Colon (tissue), 2 donors: ENCODE measurements at regions not wholly inside any gene's neighbourhood (a gene's known extent, or its start where the extent isn't known, plus 50 kb on each side); places are given as distances from the start of the nearest gene placed in this dataset.
"Not testable (repeated sequence)": the region's sequence is repeated elsewhere in the genome, so short reads cannot be mapped to it uniquely, and the experiment has no call there.

ENCODE experiments used
- FAIRE-seq: peaks from 2 replicates; lab custom pipeline; 2012; peaks lifted over from hg19 to GRCh38; lab: Jason Lieb, UNC
- donor health status: control.
- donor health status: control.

- FAIRE-seq, result not testable (repeated sequence)
These were observed 652.8 kb upstream of the EEF2KMT start for GRCh38 chr16:5750439-5750838.

GRCh38 chr16:5738586-5738985 lies 641.0 kb upstream of the EEF2KMT start:
- FAIRE-seq, result no peak

GRCh38 chr16:5736209-5736930 lies 638.8 kb upstream of the EEF2KMT start:
- no peak for FAIRE-seq

- FAIRE-seq, result no peak
These were observed 637.8 kb upstream of the EEF2KMT start for GRCh38 chr16:5735444-5735843.

GRCh38 chr16:5730783-5731182 lies 633.2 kb upstream of the EEF2KMT start:
- no peak for FAIRE-seq

- no peak for FAIRE-seq
These were observed 624.6 kb upstream of the EEF2KMT start for GRCh38 chr16:5722116-5722619.

- FAIRE-seq, result no peak
These were observed 617.6 kb upstream of the EEF2KMT start for GRCh38 chr16:5715155-5715554.

- FAIRE-seq, result no peak
These were observed 612.3 kb upstream of the EEF2KMT start for GRCh38 chr16:5709889-5710288.

- FAIRE-seq, result no peak
These were observed 608.6 kb upstream of the EEF2KMT start for GRCh38 chr16:5706211-5706610.

GRCh38 chr16:5704271-5704670 lies 606.7 kb upstream of the EEF2KMT start:
- FAIRE-seq, result no peak

GRCh38 chr16:5693426-5693825 lies 595.8 kb upstream of the EEF2KMT start:
- FAIRE-seq, result no peak

GRCh38 chr16:5681966-5682365 lies 584.4 kb upstream of the EEF2KMT start:
- FAIRE-seq, result no peak

GRCh38 chr16:5678371-5678770 lies 580.8 kb upstream of the EEF2KMT start:
- no peak for FAIRE-seq

- no peak for FAIRE-seq
These were observed 573.8 kb upstream of the EEF2KMT start for GRCh38 chr16:5671421-5671820.

- FAIRE-seq, result no peak
These were observed 572.6 kb upstream of the EEF2KMT start for GRCh38 chr16:5670198-5670597.

- FAIRE-seq, result no peak
These were observed 571.0 kb upstream of the EEF2KMT start for GRCh38 chr16:5668553-5668952.

GRCh38 chr16:5665834-5666233 lies 568.2 kb upstream of the EEF2KMT start:
- no peak for FAIRE-seq

- no peak for FAIRE-seq
These were observed 556.2 kb upstream of the EEF2KMT start for GRCh38 chr16:5653789-5654188.

- FAIRE-seq, result no peak
These were observed 555.4 kb upstream of the EEF2KMT start for GRCh38 chr16:5653041-5653440.

GRCh38 chr16:5649762-5650743 lies 552.5 kb upstream of the EEF2KMT start:
- no peak for FAIRE-seq

GRCh38 chr16:5647051-5647450 lies 549.5 kb upstream of the EEF2KMT start:
- FAIRE-seq, result no peak

GRCh38 chr16:5643855-5644531 lies 546.4 kb upstream of the EEF2KMT start:
- no peak for FAIRE-seq
